SK-N-SH (cell line): ENCODE measurements at regions not wholly inside any gene's neighbourhood (a gene's known extent, or its start where the extent isn't known, plus 50 kb on each side); places are given as distances from the start of the nearest gene placed in this dataset.

ENCODE experiments used
- CTCF ChIP-seq: fragments of 200-600 bp; sonication (generic); IDR thresholded peaks from 2 replicates; pipeline ENCODE4 v1.6.1; 2017; ENCODE audit warnings: antibody characterized with exemption, mild to moderate bottlenecking, moderate library complexity
- EZH2phosphoT487 ChIP-seq: fragments of 200-600 bp; sonication (generic); IDR thresholded peaks from 2 replicates; pipeline ENCODE4 v1.6.1; 2017; ENCODE audit warnings: low read depth, mixed run types, mild to moderate bottlenecking, antibody characterized with exemption, moderate library complexity, borderline replicate concordance
- JUND ChIP-seq: IDR thresholded peaks from 2 replicates; pipeline ENCODE4 v1.4.0; 2012
- MXI1 ChIP-seq: IDR thresholded peaks from 2 replicates; pipeline ENCODE4 v1.6.1; 2012; ENCODE audit warnings: mild to moderate bottlenecking, low read depth, low read length, improper control_type of control experiment
- NFIC ChIP-seq: IDR thresholded peaks from 2 replicates; pipeline ENCODE4 v1.4.0; 2012; ENCODE audit warnings: borderline replicate concordance
- PBX3 ChIP-seq: IDR thresholded peaks from 2 replicates; pipeline ENCODE4; 2012
- REST ChIP-seq: IDR thresholded peaks from 2 replicates; pipeline ENCODE4 v1.6.1; 2012; ENCODE audit warnings: mild to moderate bottlenecking, low read depth, low read length, moderate library complexity

GRCh38 chr1:70720109-70720508, 309.0 kb downstream of the CTH start:
- TF ChIP-seq JUND, result no peak
- no peak for TF ChIP-seq REST
- no peak for TF ChIP-seq PBX3
- TF ChIP-seq NFIC, result no peak
- no peak for TF ChIP-seq CTCF
- TF ChIP-seq EZH2phosphoT487, result no peak
- TF ChIP-seq MXI1, result no peak
